H1 (cell line): ENCODE measurements at regions not wholly inside any gene's neighbourhood (a gene's known extent, or its start where the extent isn't known, plus 50 kb on each side); places are given as distances from the start of the nearest gene placed in this dataset.

Experiments
- CTCF ChIA-PET: fragments of 300-600 bp; sonication (Branson Sonifier 250); formaldehyde crosslinking; loops from one replicate; lab custom pipeline; 2021; ENCODE audit not compliant: partially characterized antibody; lab: Charles Lee
- POLR2A ChIA-PET: fragments of 300-600 bp; sonication (Branson Sonifier 250); formaldehyde crosslinking; loops from one replicate; lab custom pipeline; 2021; ENCODE audit warnings: inconsistent platforms; ENCODE audit not compliant: partially characterized antibody; lab: Charles Lee
- DNase-seq, 2 experiments: peaks; one replicate each; pipeline versions ENCODE4 v3.0.0 to v3.0.0-alpha.2; 2010 to 2022; ENCODE audit warnings: low spot score in 2 of 2, low read depth in 1 of 2, mixed read lengths in 1 of 2
- FAIRE-seq: peaks from 2 replicates; lab custom pipeline; 2011; peaks lifted over from hg19 to GRCh38; lab: Jason Lieb, UNC
- H2AFZ ChIP-seq: 2 replicates; pipeline ENCODE4 v1.8.1; 2012; ENCODE audit warnings: low read length, inconsistent platforms
- H2AK5ac ChIP-seq: 2 replicates; pipeline ENCODE4 v1.6.1; 2013; ENCODE audit warnings: low read depth, low read length
- H2BK120ac ChIP-seq: replicated peaks from 2 replicates; pipeline ENCODE3; 2013; ENCODE audit warnings: low read depth, low read length, inconsistent platforms
- H2BK12ac ChIP-seq: 2 replicates; pipeline ENCODE4 v1.6.1; 2013; ENCODE audit warnings: low read depth, low read length
- H2BK15ac ChIP-seq: 2 replicates; pipeline ENCODE4 v1.6.1; 2013; ENCODE audit warnings: low read length
- H2BK20ac ChIP-seq: 2 replicates; pipeline ENCODE4 v1.6.1; 2013; ENCODE audit warnings: low read length
- H2BK5ac ChIP-seq: 2 replicates; pipeline ENCODE4 v1.6.1; 2013; ENCODE audit warnings: low read depth, low read length
- H3K14ac ChIP-seq: 2 replicates; pipeline ENCODE4 v1.6.1; 2013; ENCODE audit warnings: inconsistent platforms; ENCODE audit not compliant: insufficient read length
- H3K18ac ChIP-seq: 2 replicates; pipeline ENCODE4 v1.6.1; 2013; ENCODE audit warnings: low read length; ENCODE audit errors: extremely low read depth
- H3K23ac ChIP-seq: 2 replicates; pipeline ENCODE4 v1.6.1; 2013; ENCODE audit warnings: inconsistent platforms; ENCODE audit not compliant: insufficient read length
- H3K23me2 ChIP-seq: 2 replicates; pipeline ENCODE4 v1.6.1; 2013; ENCODE audit warnings: low read depth, low read length
- H3K27ac ChIP-seq: 2 replicates; pipeline ENCODE4 v1.6.1; 2011; ENCODE audit warnings: low read depth, low read length, inconsistent platforms
- H3K27me3 ChIP-seq, 4 experiments: replicated peaks in 1 of 4; 1 replicate in 1 of 4; 2 replicates in 3 of 4; pipeline versions ENCODE4 v1.6.1 to v1.8.1; 2011 to 2013; ENCODE audit warnings: low read length in 3 of 4, mild to moderate bottlenecking in 3 of 4, inconsistent platforms in 2 of 4, mixed read lengths in 2 of 4, moderate library complexity in 1 of 4; ENCODE audit not compliant: control insufficient read depth in 3 of 4, insufficient read depth in 3 of 4; ENCODE audit errors: extremely low read depth in 1 of 4
- H3K36me3 ChIP-seq, 4 experiments: 2 replicates each; pipeline versions ENCODE4 v1.6.1 to v1.8.1; 2011 to 2013; ENCODE audit warnings: mild to moderate bottlenecking in 4 of 4, low read length in 3 of 4, moderate library complexity in 2 of 4, control low read depth in 1 of 4, inconsistent platforms in 1 of 4; ENCODE audit not compliant: insufficient read depth in 4 of 4, control insufficient read depth in 2 of 4
- H3K4ac ChIP-seq: replicated peaks from 2 replicates; pipeline ENCODE3; 2013; ENCODE audit warnings: low read length, low read depth, mixed read lengths, inconsistent platforms; ENCODE audit not compliant: insufficient read length
- H3K4me1 ChIP-seq, 4 experiments: replicated peaks in 1 of 4; 1 replicate in 1 of 4; 2 replicates in 3 of 4; pipeline versions ENCODE4 v1.6.1 to v1.8.1; 2011 to 2013; ENCODE audit warnings: low read length in 3 of 4, inconsistent platforms in 2 of 4, mixed read lengths in 1 of 4; ENCODE audit not compliant: insufficient read depth in 4 of 4, control insufficient read depth in 3 of 4
- H3K4me2 ChIP-seq, 2 experiments: 2 replicates each; pipeline versions ENCODE4 v1.6.1 to v1.8.1; 2011 to 2013; ENCODE audit warnings: low read depth in 2 of 2, low read length in 2 of 2, control low read depth in 1 of 2, inconsistent platforms in 1 of 2, mild to moderate bottlenecking in 1 of 2; ENCODE audit not compliant: insufficient read depth in 1 of 2
- H3K4me3 ChIP-seq, 4 experiments: fragments of 200-600, 300-600 bp in 1 of 4; sonication (generic), shearing (Covaris generic), sonication (Bioruptor Twin) in 1 of 4; 2 replicates each; pipeline versions ENCODE4 v1.5.1 to v1.8.1; 2011 to 2016; ENCODE audit warnings: low read length in 4 of 4, low read depth in 3 of 4, control low read depth in 2 of 4, inconsistent platforms in 2 of 4, mild to moderate bottlenecking in 2 of 4, mixed read lengths in 1 of 4, moderate library complexity in 1 of 4; ENCODE audit not compliant: insufficient read depth in 2 of 4; ENCODE audit errors: extremely low read depth in 1 of 4
- H3K56ac ChIP-seq: replicated peaks from 2 replicates; pipeline ENCODE3; 2013; ENCODE audit warnings: low read depth, mild to moderate bottlenecking, mixed read lengths, low read length, inconsistent platforms; ENCODE audit not compliant: insufficient read length
- H3K79me1 ChIP-seq: 2 replicates; pipeline ENCODE4 v1.6.1; 2013; ENCODE audit warnings: low read depth, low read length, control low read depth
- H3K79me2 ChIP-seq, 2 experiments: 2 replicates each; pipeline versions ENCODE4 v1.6.1 to v1.8.1; 2012 to 2013; ENCODE audit warnings: low read length in 2 of 2, mild to moderate bottlenecking in 2 of 2, inconsistent platforms in 1 of 2; ENCODE audit not compliant: insufficient read depth in 2 of 2, control insufficient read depth in 1 of 2
- H3K9ac ChIP-seq, 4 experiments: replicated peaks in 1 of 4; 1 replicate in 1 of 4; 2 replicates in 3 of 4; pipeline versions ENCODE4 v1.6.1 to v1.8.1; 2011 to 2013; ENCODE audit warnings: low read depth in 3 of 4, low read length in 3 of 4, control low read depth in 2 of 4, mild to moderate bottlenecking in 2 of 4, moderate library complexity in 2 of 4, inconsistent platforms in 1 of 4; ENCODE audit errors: extremely low read depth in 1 of 4
- H3K9me3 ChIP-seq, 2 experiments: 2 replicates each; pipeline versions ENCODE4 v1.6.1 to v1.8.1; 2012 to 2013; ENCODE audit warnings: mild to moderate bottlenecking in 2 of 2, moderate library complexity in 2 of 2, control low read depth in 1 of 2, inconsistent platforms in 1 of 2, low read depth in 1 of 2, low read length in 1 of 2, mixed read lengths in 1 of 2; ENCODE audit not compliant: insufficient read depth in 2 of 2
- H4K20me1 ChIP-seq, 2 experiments: replicated peaks in 1 of 2; 2 replicates each; pipeline versions ENCODE3 to v1.8.1; 2011 to 2013; ENCODE audit warnings: inconsistent platforms in 2 of 2, low read length in 2 of 2, mild to moderate bottlenecking in 1 of 2; ENCODE audit not compliant: insufficient read depth in 2 of 2, control insufficient read depth in 1 of 2
- H4K5ac ChIP-seq: 2 replicates; pipeline ENCODE4 v1.6.1; 2013; ENCODE audit warnings: low read length, low read depth, mixed read lengths, inconsistent platforms; ENCODE audit not compliant: insufficient read length
- H4K8ac ChIP-seq: 2 replicates; pipeline ENCODE4 v1.8.0; 2013; ENCODE audit warnings: mild to moderate bottlenecking, moderate library complexity, low read length, inconsistent platforms; ENCODE audit not compliant: insufficient read depth; ENCODE audit errors: extremely low read depth
- H4K91ac ChIP-seq: replicated peaks from 2 replicates; pipeline ENCODE3; 2013; ENCODE audit warnings: low read length, mixed read lengths, inconsistent platforms; ENCODE audit not compliant: insufficient read length
- ASH2L ChIP-seq: fragments of 200-600, 300-600 bp; sonication (generic); IDR thresholded peaks from one replicate; pipeline ENCODE4 v1.7.1; 2017; ENCODE audit warnings: low read length
- CREB1 ChIP-seq: IDR thresholded peaks from 2 replicates; pipeline ENCODE4 v1.6.1; 2012; ENCODE audit warnings: inconsistent platforms
- HDAC2 ChIP-seq, 2 experiments: fragments of 300-600 bp in 1 of 2; sonication (generic) in 1 of 2; IDR thresholded peaks; 2 replicates each; pipeline ENCODE4 v1.6.1; 2011 to 2012; ENCODE audit warnings: low read depth in 2 of 2, low read length in 2 of 2, mild to moderate bottlenecking in 2 of 2, moderate library complexity in 2 of 2, borderline replicate concordance in 1 of 2, inconsistent platforms in 1 of 2
- KDM5A ChIP-seq: fragments of 200-600 bp; IDR thresholded peaks from 2 replicates; pipeline ENCODE4 v1.7.1; 2012; ENCODE audit warnings: mild to moderate bottlenecking, low read length, inconsistent platforms, mixed read lengths
- NANOG ChIP-seq: IDR thresholded peaks from 2 replicates; pipeline ENCODE4 v1.6.1; 2011; ENCODE audit warnings: low read length, low read depth, mild to moderate bottlenecking, inconsistent platforms; ENCODE audit not compliant: insufficient read depth, poor library complexity, severe bottlenecking
- NRF1 ChIP-seq: IDR thresholded peaks from 2 replicates; pipeline ENCODE4 v1.6.1; 2011; ENCODE audit warnings: mild to moderate bottlenecking, low read depth, low read length, improper control_type of control experiment
- SUZ12 ChIP-seq: fragments of 200-600 bp; sonication (generic); IDR thresholded peaks from 2 replicates; pipeline ENCODE4 v1.6.1; 2012; ENCODE audit warnings: mild to moderate bottlenecking, inconsistent platforms, low read length, moderate library complexity, mixed read lengths
- WGBS, 2 experiments: shearing (Covaris generic) in 1 of 2; methylation state at CpG; one replicate each; pipeline versions ENCODE4 v1.1.6 to v1.1.7; 2013 to 2015; ENCODE audit warnings: low lambda C conversion rate in 2 of 2, mixed read lengths in 2 of 2, inconsistent platforms in 1 of 2, low coverage in 1 of 2, missing lambda C conversion rate in 1 of 2; ENCODE audit not compliant: insufficient replicate concordance in 2 of 2, insufficient coverage in 1 of 2, insufficient read length in 1 of 2; ENCODE audit errors: extremely low coverage in 1 of 2, missing lambda C conversion rate in 1 of 2; 5-methylcytosine and 5-hydroxymethylcytosine counted together
- TF ChIP-seq, protein P1 (sequence below): IDR thresholded peaks from 2 replicates; pipeline ENCODE4 v1.6.1; 2011; ENCODE audit warnings: low read length, improper control_type of control experiment
- TF ChIP-seq, protein P2 (sequence below), 3 experiments: IDR thresholded peaks; 1 replicate in 2 of 3; 2 replicates in 1 of 3; pipeline versions ENCODE4 v1.5.1 to v1.6.1; 2011; ENCODE audit warnings: low read length in 3 of 3, mild to moderate bottlenecking in 3 of 3, inconsistent platforms in 2 of 3, low read depth in 1 of 3, moderate library complexity in 1 of 3; ENCODE audit not compliant: insufficient read depth in 1 of 3; ENCODE audit errors: control extremely low read depth in 1 of 3

DNA sequence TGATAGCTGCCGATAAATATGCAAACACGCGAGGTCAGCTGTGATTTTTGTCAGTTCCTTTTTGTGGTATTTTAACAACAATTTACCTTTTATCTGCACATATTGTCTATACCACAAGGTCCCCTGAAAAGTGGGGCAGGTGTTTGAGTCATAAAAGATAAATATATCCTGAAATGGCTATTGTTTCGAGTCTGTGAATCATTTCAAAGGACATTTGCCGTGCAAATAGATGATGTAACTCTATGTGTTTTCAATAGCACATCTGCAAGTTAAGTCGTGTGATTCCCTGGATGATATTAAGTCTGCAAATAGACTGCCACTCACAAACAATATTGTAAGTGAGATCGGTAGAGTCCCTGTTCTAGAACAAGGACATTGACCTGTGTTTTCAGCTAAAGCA is 193.0 kb upstream of the PITRM1 start:
- H3K23me2 ChIP-seq: no peaks in the 10 kb centered on the region
- FAIRE-seq (no peak), DNase-seq (no peak)
- no peak overlapping the region for H3K18ac ChIP-seq
- 96% methylated on average over 7 of the region's 7 CpGs; no CpG with 5 or more reads in 1 of the 2 experiments for WGBS, 2 experiments
- H3K23ac ChIP-seq: no peak overlapping the region
- H2BK5ac ChIP-seq: no peak overlapping the region
- no peak overlapping the region for H2BK15ac ChIP-seq
- no peak overlapping the region for H3K27ac ChIP-seq
- no peak overlapping the region for H2AK5ac ChIP-seq
- no peak overlapping the region for H3K9ac ChIP-seq
- no peak overlapping the region for H3K4me3 ChIP-seq
- TF ChIP-seq, protein P1, sequence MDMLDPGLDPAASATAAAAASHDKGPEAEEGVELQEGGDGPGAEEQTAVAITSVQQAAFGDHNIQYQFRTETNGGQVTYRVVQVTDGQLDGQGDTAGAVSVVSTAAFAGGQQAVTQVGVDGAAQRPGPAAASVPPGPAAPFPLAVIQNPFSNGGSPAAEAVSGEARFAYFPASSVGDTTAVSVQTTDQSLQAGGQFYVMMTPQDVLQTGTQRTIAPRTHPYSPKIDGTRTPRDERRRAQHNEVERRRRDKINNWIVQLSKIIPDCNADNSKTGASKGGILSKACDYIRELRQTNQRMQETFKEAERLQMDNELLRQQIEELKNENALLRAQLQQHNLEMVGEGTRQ: no peak
- TF ChIP-seq SUZ12 (no peak), HDAC2 (IDR thresholded peaks at IDR 0.05; ENCODE audit: borderline replicate concordance in 1 of 2, low read depth in 2 of 2, low read length in 2 of 2) (no peak), KDM5A (no peak), NANOG (no peak), ASH2L (no peak), CREB1 (no peak), NRF1 (no peak)
- TF ChIP-seq, protein P2, sequence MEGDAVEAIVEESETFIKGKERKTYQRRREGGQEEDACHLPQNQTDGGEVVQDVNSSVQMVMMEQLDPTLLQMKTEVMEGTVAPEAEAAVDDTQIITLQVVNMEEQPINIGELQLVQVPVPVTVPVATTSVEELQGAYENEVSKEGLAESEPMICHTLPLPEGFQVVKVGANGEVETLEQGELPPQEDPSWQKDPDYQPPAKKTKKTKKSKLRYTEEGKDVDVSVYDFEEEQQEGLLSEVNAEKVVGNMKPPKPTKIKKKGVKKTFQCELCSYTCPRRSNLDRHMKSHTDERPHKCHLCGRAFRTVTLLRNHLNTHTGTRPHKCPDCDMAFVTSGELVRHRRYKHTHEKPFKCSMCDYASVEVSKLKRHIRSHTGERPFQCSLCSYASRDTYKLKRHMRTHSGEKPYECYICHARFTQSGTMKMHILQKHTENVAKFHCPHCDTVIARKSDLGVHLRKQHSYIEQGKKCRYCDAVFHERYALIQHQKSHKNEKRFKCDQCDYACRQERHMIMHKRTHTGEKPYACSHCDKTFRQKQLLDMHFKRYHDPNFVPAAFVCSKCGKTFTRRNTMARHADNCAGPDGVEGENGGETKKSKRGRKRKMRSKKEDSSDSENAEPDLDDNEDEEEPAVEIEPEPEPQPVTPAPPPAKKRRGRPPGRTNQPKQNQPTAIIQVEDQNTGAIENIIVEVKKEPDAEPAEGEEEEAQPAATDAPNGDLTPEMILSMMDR (IDR thresholded peaks at IDR 0.05; ENCODE audit: control extremely low read depth in 1 of 3, insufficient read depth in 1 of 3, low read depth in 1 of 3, low read length in 3 of 3): no peak
- ChIA-PET POLR2A (no interaction called here), CTCF (no interaction called here)
- H3K4me2 ChIP-seq: no peak overlapping the region
- no peak overlapping the region for H2BK120ac ChIP-seq
- peaks cover 15 to 27% of the 10 kb centered on the region in 2 experiments for H3K9me3 ChIP-seq
- no peaks in the 10 kb centered on the region for H4K20me1 ChIP-seq
- H4K5ac ChIP-seq: no peak overlapping the region
- H3K56ac ChIP-seq: no peak overlapping the region
- no peaks in the 10 kb centered on the region for H3K79me1 ChIP-seq
- no peak overlapping the region for H2AFZ ChIP-seq
- H3K79me2 ChIP-seq: no peaks in the 10 kb centered on the region
- H3K4ac ChIP-seq: no peak overlapping the region
- H3K36me3 ChIP-seq: peaks cover 0 to 5% (median 0%) of the 10 kb centered on the region in 4 experiments; a peak in 2 of 8 replicates
- no peak overlapping the region for H4K91ac ChIP-seq
- no peak overlapping the region for H2BK12ac ChIP-seq
- H3K27me3 ChIP-seq: no peaks in the 10 kb centered on the region
- H4K8ac ChIP-seq: no peak overlapping the region
- H3K4me1 ChIP-seq: no peaks in the 10 kb centered on the region
- H2BK20ac ChIP-seq: no peak overlapping the region
- H3K14ac ChIP-seq: no peak overlapping the region
